ENCODE measurements at regions not wholly inside any gene's neighbourhood (a gene's known extent, or its start where the extent isn't known, plus 50 kb on each side); places are given as distances from the start of the nearest gene placed in this dataset.

DNA sequence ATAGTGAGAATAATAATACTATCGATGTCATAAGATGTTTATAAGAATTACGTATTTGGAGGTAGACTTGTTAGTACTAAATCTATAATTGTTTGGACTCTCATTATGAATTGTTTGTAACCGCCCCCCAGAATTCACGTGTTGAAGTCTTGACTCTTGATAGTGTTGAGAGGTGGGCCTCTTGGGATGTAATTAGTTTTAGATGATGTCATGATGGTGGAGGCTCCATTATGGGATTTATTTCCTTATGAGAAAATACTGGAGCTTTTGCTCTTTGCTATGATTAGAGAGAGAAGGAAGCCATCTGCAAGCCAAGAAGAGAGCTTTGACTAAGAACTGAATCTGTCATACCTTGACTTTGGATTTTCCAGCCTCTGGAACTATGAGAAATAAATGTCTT is 142.2 kb downstream of the PRDM9 start:
- TF ChIP-seq, protein P1, sequence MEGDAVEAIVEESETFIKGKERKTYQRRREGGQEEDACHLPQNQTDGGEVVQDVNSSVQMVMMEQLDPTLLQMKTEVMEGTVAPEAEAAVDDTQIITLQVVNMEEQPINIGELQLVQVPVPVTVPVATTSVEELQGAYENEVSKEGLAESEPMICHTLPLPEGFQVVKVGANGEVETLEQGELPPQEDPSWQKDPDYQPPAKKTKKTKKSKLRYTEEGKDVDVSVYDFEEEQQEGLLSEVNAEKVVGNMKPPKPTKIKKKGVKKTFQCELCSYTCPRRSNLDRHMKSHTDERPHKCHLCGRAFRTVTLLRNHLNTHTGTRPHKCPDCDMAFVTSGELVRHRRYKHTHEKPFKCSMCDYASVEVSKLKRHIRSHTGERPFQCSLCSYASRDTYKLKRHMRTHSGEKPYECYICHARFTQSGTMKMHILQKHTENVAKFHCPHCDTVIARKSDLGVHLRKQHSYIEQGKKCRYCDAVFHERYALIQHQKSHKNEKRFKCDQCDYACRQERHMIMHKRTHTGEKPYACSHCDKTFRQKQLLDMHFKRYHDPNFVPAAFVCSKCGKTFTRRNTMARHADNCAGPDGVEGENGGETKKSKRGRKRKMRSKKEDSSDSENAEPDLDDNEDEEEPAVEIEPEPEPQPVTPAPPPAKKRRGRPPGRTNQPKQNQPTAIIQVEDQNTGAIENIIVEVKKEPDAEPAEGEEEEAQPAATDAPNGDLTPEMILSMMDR (IDR thresholded peaks at IDR 0.05) = no peak
- TF ChIP-seq ZFX (IDR thresholded peaks at IDR 0.05; ENCODE audit: borderline replicate concordance) = no peak
- no peak overlapping the region for H3K27ac ChIP-seq

DNA sequence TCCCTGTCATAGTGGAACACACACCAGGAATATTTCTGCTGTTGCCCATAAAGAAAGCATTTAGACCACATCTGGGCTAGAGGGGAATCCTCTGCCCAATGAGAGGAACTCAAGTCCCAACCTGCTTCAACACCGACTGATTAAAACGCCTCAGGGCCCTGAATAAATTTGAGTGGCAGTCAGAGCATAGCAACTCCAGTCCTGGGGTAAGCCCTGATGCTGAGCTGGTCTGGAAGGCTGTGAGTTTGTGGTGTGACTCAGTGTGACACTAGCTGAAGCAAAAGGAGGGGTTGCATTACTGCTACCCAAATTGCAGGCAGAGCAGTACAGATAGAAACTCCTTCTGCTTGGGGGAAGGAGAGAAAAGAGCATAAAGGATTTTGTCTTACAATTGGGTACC is 148.3 kb downstream of the PRDM9 start:
- no peak for TF ChIP-seq ZFX (IDR thresholded peaks at IDR 0.05; ENCODE audit: borderline replicate concordance)
- TF ChIP-seq, protein P1 (IDR thresholded peaks at IDR 0.05) = no peak
- no peak overlapping the region for H3K27ac ChIP-seq

DNA sequence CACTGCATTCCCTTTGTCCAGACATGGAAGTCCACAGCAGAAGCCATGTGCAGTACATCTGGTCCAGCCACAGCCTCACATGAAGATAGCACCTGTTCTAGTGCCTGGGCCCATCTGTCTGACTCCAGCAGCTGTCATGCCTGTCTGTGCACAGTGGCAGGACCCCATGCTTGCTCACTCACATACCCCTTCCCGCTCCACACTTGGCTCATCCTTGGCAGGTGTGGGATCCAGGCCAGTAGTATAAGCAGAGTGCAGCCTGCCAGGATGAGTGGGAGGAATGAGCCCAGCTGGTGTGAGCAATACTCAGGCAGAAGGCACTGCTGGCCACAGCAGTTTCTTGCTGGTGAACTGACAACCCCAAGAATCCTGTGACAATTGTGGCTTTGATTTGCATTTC is 168.0 kb downstream of the PRDM9 start:
- TF ChIP-seq ZFX (IDR thresholded peaks at IDR 0.05; ENCODE audit: borderline replicate concordance) = no peak
- TF ChIP-seq, protein P1 (IDR thresholded peaks at IDR 0.05) = no peak
- no peak overlapping the region for H3K27ac ChIP-seq

DNA sequence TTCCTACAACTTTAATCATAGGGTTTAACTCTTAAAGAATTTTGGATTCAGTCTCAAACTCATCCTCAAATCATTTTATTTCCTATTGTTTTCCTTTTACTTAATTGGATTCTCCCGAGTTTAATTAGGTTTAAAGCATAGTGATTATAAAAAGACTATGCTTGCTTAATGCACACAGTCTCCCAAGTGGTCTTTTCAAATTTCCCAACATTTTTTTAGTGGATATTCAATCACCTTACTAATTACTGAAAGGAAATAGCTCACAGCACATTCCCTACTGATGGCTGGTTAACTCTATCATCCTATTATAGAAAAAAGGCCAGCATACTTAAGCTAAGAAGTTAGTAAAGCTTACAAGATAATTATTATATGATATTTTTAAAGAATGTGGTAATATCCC is 170.6 kb downstream of the PRDM9 start:
- H3K27ac ChIP-seq = no peak overlapping the region
- TF ChIP-seq ZFX (IDR thresholded peaks at IDR 0.05; ENCODE audit: borderline replicate concordance) = no peak
- TF ChIP-seq, protein P1 (IDR thresholded peaks at IDR 0.05) = no peak

DNA sequence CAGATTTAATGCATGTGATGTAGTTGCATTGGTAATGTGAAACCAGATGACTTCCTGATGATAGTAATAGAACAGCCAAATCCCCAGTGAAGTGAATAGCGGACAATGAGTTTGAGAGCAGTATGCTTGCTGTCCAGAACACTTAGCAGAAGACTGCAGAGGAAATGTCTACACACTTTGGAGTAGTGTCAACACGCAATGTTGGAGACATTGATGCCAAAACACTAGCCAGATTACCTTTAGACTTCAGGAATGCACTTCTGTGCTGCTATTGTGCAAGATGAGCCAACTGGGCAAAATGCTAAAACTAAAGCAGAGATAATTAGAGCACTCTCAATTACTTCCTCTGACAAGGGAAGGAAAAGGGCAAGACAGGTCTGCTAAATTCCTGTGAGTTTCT is 176.7 kb downstream of the PRDM9 start:
- TF ChIP-seq ZFX (IDR thresholded peaks at IDR 0.05; ENCODE audit: borderline replicate concordance) = no peak
- TF ChIP-seq, protein P1 (IDR thresholded peaks at IDR 0.05) = no peak
- H3K27ac ChIP-seq = no peak overlapping the region

DNA sequence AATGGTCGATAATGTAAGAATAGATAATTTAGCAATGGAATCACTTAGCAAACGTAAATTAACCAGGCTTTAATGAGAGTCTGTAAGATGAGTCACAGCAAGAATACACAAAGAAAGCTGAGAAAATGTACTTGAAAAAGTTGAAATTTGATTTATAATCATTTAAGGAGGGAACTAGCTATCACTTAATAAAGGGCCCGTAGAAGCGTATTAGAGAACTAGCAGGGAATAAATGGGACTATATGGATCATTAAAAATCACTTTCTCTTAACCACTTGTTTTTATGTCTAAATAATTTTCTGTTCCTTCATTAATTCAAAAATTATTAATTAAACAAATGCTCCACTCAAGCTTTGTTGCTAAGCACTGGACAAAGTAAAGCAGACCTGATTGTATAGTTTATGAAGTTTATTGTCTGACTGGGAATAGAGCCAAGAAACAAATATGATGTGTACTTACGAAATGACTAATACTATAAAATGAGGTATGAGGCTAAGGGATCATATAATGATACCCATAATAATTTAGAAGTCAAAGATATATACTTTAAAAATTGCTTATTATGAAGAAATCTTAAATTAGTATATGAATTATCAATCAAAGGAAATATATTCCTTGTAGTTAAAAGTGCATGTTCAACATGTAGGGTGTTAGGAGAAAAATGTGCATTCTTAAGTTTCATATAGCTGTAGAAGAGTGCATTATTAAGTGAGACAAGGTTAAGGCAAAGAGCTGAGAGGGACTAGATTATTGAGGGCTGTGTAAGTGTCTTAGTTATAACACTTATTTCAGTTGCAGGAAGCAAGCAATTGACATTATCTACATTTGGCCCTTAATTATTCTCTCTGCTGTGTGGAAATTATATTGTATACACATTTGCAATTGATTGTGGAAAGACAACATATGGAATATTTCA is 196.8 kb downstream of the PRDM9 start:
- no peak overlapping the region for H3K27ac ChIP-seq
- no peak for TF ChIP-seq ZFX (IDR thresholded peaks at IDR 0.05; ENCODE audit: borderline replicate concordance)
- TF ChIP-seq, protein P1 (IDR thresholded peaks at IDR 0.05) = no peak

DNA sequence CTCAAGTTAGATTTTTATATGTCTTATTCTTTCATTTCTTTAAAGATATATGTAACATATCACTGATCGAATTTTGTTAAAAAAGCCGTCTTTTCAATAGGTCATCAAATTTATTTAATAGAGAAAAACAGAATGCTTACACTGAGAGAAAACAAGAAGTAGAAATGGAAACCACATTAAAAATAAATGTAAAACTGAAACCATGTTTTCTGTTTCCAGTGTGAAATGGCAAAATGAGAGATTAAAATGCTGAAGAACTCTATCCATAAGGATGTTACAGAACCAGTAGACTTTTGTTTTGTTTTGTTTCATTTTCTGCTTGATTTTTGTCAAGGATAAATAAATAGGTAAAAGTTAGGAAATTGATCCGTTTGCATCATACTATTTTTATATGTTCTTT is 210.1 kb downstream of the PRDM9 start:
- no peak for TF ChIP-seq ZFX (IDR thresholded peaks at IDR 0.05; ENCODE audit: borderline replicate concordance)
- TF ChIP-seq, protein P1 (IDR thresholded peaks at IDR 0.05) = no peak

More for the DNA sequence above, 210.1 kb downstream of the PRDM9 start:
- H3K27ac ChIP-seq = no peak overlapping the region

Measured in 22Rv1 (cell line).